GM12892 (cell line): ENCODE measurements at regions not wholly inside any gene's neighbourhood (a gene's known extent, or its start where the extent isn't known, plus 50 kb on each side); places are given as distances from the start of the nearest gene placed in this dataset.

Source experiments
- POLR2A ChIP-seq: IDR thresholded peaks from 2 replicates; pipeline ENCODE4 v1.6.1; 2011; ENCODE audit warnings: low read depth, low read length, control low read depth
- POLR2AphosphoS5 ChIP-seq: IDR thresholded peaks from 2 replicates; pipeline ENCODE4 v1.6.1; 2011; ENCODE audit warnings: low read depth, low read length, control low read depth

DNA sequence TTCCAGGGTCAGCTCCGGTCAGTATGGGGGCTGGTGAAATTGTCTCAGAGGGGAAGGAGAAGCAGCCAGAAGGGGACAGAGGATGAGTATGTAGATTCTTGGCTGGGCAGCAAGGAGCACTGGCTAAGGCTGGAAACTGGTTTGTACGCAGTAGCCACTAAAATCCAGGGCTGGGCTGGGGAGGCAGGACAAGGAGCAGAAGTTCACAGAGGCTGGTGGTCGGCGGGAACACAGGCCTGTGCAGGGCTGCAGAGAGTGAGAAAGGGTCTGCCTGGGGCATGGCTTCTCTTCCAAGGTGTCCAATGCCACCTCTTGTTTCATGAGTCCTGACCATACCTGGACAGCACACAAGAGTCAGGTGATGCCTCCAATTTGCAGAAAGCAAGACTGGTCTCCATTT, 94.4 kb upstream of the HDAC4 start:
- TF ChIP-seq POLR2A = no peak
- TF ChIP-seq POLR2AphosphoS5 = no peak
